Muscle of leg (tissue), 3 donors: ENCODE measurements at regions not wholly inside any gene's neighbourhood (a gene's known extent, or its start where the extent isn't known, plus 50 kb on each side); places are given as distances from the start of the nearest gene placed in this dataset.

ENCODE experiments used
- DNase-seq: peaks from one replicate; pipeline ENCODE4 v3.0.0; 2013
- H3K27ac ChIP-seq: one replicate; pipeline ENCODE4 v1.5.1; 2013; ENCODE audit warnings: mild to moderate bottlenecking, low read length, control low read depth
- H3K27me3 ChIP-seq: one replicate; pipeline ENCODE4 v1.6.1; 2013; ENCODE audit warnings: low read length; ENCODE audit not compliant: control insufficient read depth, insufficient read depth
- H3K36me3 ChIP-seq: one replicate; pipeline ENCODE4 v1.6.1; 2013; ENCODE audit warnings: low read length; ENCODE audit not compliant: control insufficient read depth, insufficient read depth
- H3K4me1 ChIP-seq: one replicate; pipeline ENCODE4 v1.6.1; 2013; ENCODE audit warnings: low read length; ENCODE audit not compliant: control insufficient read depth, insufficient read depth
- H3K4me3 ChIP-seq: one replicate; pipeline ENCODE4 v1.5.1; 2013; ENCODE audit warnings: low read length, control low read depth
- H3K9me3 ChIP-seq: replicated peaks from 2 replicates; pipeline ENCODE4 v1.6.1; 2013; ENCODE audit warnings: low read depth, low read length; ENCODE audit not compliant: control insufficient read depth
- WGBS: methylation state at CpG from one replicate; pipeline ENCODE4 v1.1.5; 2013; ENCODE audit warnings: missing lambda C conversion rate; ENCODE audit not compliant: insufficient coverage; 5-methylcytosine and 5-hydroxymethylcytosine counted together

DNA sequence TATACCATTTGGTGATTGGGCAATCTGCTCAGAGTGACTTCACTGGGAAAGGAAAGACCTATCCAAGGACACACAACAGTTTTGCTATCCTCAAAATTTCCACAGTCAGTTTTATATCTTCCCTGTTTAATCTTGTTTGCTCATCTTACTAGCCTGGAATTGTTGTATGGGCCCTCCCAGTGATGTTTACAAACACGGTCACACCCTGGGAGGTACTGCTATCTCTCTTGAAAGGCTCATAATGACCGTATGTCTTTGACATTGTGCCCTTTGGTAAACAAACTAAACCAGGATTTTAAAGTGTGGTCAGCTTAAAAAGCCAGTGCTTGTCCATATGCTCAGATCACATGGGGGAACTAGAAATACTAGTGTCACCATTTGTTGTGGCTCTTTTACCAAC is 277.0 kb downstream of the CDH2 start:
- Histone ChIP-seq H3K4me1 (no peaks in the 10 kb centered on the region), H3K9me3 (no peaks in the 10 kb centered on the region), H3K27me3 (no peaks in the 10 kb centered on the region), H3K27ac (no peak overlapping the region), H3K4me3 (no peak overlapping the region), H3K36me3 (no peaks in the 10 kb centered on the region)
- DNase-seq = no peak
- WGBS = 35% methylated on average over 2 of the region's 2 CpGs

DNA sequence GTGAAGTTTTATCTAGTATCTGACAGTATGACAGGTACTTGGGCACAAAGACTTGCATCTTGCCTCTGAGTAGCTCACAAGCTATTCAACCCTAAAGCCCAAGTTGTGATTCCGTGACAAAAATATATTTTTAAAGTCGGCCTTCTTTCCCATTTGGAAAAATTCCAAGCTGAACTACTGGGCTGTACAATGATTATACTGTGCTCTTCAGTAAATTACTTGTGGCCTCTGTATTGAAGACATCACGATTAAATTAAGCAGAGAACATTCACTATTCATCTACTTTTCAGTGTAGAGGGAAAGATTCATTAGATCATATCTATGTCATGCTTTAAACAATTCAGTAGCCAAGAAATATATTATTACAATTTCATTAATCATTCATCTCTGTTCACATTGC is 282.2 kb downstream of the CDH2 start:
- no peaks in the 10 kb centered on the region for H3K27me3 ChIP-seq
- H3K4me3 ChIP-seq = no peak overlapping the region
- H3K9me3 ChIP-seq = no peaks in the 10 kb centered on the region
- H3K36me3 ChIP-seq = no peaks in the 10 kb centered on the region
- H3K27ac ChIP-seq = no peak overlapping the region
- DNase-seq = peak; percentile 2
- no peaks in the 10 kb centered on the region for H3K4me1 ChIP-seq
- no CpG with 5 or more reads among the region's 3 CpGs for WGBS

DNA sequence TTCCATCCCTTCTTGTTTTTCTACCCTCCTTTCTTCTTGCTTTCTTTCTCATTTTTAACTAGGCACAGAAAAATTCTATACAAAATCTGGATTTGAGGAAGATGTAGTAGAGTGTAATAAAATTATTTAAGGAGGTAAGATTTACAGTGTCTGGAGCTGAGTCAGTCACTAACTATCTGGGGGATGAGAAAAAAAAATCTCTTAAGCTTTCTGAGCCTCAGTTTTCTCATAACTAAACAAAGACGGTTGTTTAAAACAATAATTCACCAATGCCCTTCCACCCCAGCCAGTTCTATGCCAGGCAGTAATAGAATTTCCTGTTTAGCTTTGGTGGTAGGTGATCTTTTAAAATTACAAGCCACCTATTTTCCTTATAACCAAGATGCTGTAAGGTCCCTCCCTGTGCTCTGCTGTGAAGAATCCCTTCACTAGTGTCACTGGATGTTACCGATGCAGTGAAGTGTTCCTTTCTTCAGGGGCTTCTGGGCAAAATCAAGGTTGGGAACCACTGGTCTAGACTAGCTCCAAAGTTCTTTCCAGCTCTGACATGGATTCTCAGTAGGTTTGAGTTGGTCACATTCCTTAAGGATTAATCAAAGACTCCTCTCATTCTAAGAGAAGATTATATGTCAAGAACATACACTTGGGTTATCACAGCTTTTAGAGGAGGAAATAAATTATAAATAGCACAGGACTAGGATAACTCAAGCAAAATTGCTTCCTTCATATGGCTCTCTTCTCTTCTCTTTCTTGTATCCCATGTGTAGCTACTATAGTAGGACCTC is 289.0 kb downstream of the CDH2 start:
- no CpG with 5 or more reads among the region's 2 CpGs for WGBS
- no peak overlapping the region for H3K4me3 ChIP-seq
- H3K27ac ChIP-seq = no peak overlapping the region
- no peaks in the 10 kb centered on the region for H3K36me3 ChIP-seq
- DNase-seq = no peak
- no peaks in the 10 kb centered on the region for H3K27me3 ChIP-seq
- no peaks in the 10 kb centered on the region for H3K9me3 ChIP-seq
- H3K4me1 ChIP-seq = no peaks in the 10 kb centered on the region

DNA sequence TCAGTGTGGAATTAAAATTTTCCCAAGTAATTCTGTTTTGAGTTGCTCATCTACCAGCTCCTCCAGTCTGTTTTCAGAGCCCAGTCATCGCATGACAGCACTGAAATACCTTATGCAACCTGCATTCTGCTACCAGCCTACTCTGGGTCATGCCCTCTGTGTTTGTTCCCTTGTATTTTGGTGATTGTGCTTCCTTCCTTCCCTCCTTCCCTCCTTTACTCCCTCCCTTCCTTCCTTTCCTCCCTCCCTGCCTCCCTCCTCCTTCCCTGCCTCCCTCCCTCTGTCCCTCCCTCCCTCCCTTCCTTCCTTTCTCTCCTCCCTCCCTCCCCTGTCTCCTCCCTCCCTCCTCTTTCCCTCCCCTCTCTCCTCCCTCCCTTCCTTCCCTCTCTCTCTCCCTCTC is 289.6 kb downstream of the CDH2 start:
- WGBS = 100% methylated on average over 1 of the region's 1 CpG
- H3K4me1 ChIP-seq = no peaks in the 10 kb centered on the region

DNA sequence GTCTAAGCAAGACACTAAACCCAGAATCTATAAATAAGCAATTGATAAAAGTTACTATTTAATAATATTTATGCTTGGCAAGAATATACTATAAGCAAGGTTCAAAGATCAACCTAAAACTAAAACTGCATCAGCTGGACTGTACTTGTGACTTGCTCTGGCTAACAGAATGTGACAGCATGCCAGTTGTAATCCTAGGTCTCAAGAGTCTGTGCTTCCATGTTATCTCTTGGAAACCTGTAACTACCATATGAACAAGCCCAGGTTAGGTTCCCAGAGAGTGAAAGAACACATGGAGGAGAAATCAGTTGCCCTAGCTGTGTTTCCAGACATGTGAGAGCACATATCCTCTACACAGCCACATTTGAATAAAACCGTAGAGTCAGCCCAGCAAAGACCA is 297.4 kb downstream of the CDH2 start:
- Histone ChIP-seq H3K36me3 (no peaks in the 10 kb centered on the region), H3K27ac (no peak overlapping the region), H3K4me3 (no peak overlapping the region), H3K4me1 (no peaks in the 10 kb centered on the region), H3K9me3 (no peaks in the 10 kb centered on the region), H3K27me3 (no peaks in the 10 kb centered on the region)
- 80% methylated on average over 1 of the region's 1 CpG for WGBS
- no peak for DNase-seq

More for the DNA sequence above, 289.6 kb downstream of the CDH2 start:
- no peak overlapping the region for H3K4me3 ChIP-seq
- no peak overlapping the region for H3K27ac ChIP-seq
- no peaks in the 10 kb centered on the region for H3K27me3 ChIP-seq
- H3K9me3 ChIP-seq = no peaks in the 10 kb centered on the region
- no peak for DNase-seq
- H3K36me3 ChIP-seq = no peaks in the 10 kb centered on the region

DNA sequence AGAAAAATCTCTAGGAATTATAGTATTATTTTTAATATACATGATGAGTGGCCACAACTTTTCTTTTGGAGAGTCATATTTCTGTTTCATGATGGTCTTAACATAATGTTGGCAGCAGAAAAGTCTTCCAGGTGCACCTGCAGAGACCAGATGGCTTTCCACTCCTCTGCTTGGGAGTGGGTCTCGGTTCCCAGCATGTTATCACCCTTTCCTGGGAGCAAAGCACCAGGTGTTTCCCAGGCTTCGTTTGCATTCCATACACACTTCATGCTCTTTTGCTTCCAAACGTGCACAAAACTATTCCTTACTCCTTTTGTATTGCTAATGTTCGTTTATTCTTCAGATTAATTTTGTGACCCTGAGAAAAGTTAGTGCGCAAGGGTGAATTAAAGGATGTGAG is 305.2 kb downstream of the CDH2 start:
- no peak overlapping the region for H3K4me3 ChIP-seq
- no peaks in the 10 kb centered on the region for H3K36me3 ChIP-seq
- DNase-seq = no peak
- no peaks in the 10 kb centered on the region for H3K4me1 ChIP-seq
- H3K9me3 ChIP-seq = no peaks in the 10 kb centered on the region
- H3K27ac ChIP-seq = no peak overlapping the region
- WGBS = 74% methylated on average over 3 of the region's 5 CpGs
- no peaks in the 10 kb centered on the region for H3K27me3 ChIP-seq

DNA sequence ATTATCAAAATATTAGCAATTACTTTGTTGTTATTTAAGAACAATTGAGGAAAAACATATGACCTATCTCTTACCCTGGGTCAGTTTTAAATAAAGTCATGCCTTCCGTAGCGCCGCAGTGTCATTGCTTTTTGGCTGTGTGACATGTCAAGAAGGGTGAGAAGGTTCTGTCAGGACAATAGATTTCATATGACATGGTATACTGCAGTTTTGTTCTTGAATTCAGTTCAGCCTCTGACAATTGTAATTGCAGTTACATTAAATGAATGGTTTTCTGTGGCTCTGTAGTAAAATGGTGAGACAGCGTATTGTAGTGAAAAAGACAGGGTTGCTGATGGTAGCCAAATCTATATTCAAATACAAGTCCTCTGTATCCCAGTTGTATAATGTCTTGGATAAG is 307.2 kb downstream of the CDH2 start:
- Histone ChIP-seq H3K36me3 (no peaks in the 10 kb centered on the region), H3K4me3 (no peak overlapping the region), H3K4me1 (no peaks in the 10 kb centered on the region), H3K27me3 (no peaks in the 10 kb centered on the region), H3K9me3 (no peaks in the 10 kb centered on the region), H3K27ac (no peak overlapping the region)
- DNase-seq = no peak
- 78% methylated on average over 3 of the region's 4 CpGs for WGBS

DNA sequence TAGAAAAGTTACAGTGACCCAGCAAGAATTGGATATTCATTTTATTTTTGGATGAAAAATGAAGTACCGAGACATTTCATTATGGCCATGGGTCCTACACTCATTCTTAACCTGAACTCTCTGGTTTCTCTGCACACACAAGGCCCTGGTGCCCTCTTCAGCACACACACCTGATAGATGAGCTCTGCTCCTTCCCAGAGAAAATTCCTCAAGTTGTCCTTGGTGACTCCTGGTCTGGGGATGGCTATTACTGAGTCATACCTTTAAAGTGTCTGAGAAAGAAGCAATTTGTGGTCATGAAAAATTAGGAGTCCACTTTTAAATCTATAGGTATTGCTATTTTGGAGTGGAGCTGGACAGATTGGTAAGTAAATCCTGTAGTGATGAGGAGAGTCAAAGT is 311.5 kb downstream of the CDH2 start:
- Histone ChIP-seq H3K27me3 (no peaks in the 10 kb centered on the region), H3K27ac (no peak overlapping the region), H3K4me1 (peaks cover 9% of the 10 kb centered on the region), H3K36me3 (no peaks in the 10 kb centered on the region), H3K9me3 (no peaks in the 10 kb centered on the region), H3K4me3 (no peak overlapping the region)
- WGBS = 83% methylated on average over 1 of the region's 1 CpG
- no peak for DNase-seq

DNA sequence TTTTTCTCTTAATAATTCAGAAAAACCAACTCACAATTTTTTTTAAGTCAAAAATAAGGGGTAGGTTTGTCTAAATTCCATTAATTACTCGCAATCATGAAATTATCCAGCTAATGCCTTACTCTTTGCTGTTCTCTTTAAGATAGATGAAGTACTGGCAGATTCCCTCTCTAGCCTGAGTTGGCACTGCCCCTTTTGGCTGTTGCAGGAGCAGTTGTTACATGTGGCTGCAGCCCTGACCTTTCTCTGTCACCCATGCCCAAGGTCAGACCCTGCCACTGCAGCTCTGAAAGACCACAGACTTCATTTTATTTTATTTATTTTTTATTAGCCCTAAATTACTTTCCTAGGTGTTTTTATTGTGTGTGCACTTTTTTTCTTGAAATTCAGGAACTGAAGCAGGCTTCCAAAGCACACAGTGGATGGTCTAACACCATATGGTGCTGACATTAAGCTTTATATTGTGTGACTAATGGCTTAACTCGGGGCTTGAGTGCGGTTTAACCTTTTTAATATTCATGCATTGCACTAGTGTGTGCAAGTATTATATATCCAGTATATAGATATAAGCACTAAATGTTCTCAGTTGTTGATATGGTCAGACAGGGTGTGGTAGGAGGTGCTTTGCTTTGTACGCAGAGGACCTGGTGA is 313.0 kb downstream of the CDH2 start:
- Histone ChIP-seq H3K27ac (no peak overlapping the region), H3K4me1 (peaks cover 11% of the 10 kb centered on the region), H3K27me3 (no peaks in the 10 kb centered on the region), H3K4me3 (no peak overlapping the region), H3K36me3 (no peaks in the 10 kb centered on the region), H3K9me3 (no peaks in the 10 kb centered on the region)
- DNase-seq = peak; percentile 19
- WGBS = no CpG with 5 or more reads among the region's 4 CpGs

DNA sequence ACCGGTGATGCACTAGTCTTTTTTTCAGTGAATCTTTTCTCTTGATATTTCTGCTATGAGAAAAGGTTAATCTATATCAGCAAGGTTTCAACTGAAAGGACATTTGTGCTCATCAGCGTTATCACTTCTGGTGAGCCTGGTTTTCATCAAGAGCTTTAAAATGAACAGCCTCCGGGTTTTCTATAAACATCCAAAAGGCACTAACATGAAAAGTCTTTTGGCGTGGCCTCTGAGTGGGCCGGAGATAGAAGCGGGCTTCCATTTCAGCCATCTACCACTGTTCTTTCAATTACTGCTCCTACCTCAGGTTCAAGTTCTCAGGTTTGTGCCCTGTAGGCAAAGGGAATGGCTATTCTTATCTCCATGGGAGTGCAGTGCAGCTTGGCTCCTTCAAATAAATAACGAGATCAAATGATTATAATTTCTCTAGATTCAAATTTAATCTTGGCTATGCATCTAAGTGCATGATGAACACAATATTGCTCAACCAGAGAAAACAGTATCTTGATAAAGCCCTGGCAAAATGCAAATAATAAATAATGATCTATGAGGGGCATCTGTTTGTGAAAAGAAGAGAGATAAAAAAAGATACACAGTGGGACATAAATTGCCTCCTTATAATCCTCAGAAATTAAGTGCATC is 314.8 kb downstream of the CDH2 start:
- Histone ChIP-seq H3K36me3 (no peaks in the 10 kb centered on the region), H3K4me1 (peaks cover 11% of the 10 kb centered on the region), H3K4me3 (no peak overlapping the region), H3K27ac (no peak overlapping the region), H3K27me3 (no peaks in the 10 kb centered on the region), H3K9me3 (no peaks in the 10 kb centered on the region)
- no CpG with 5 or more reads among the region's 7 CpGs for WGBS
- no peak for DNase-seq
